HG02938 (cell line): ENCODE measurements at regions not wholly inside any gene's neighbourhood (a gene's known extent, or its start where the extent isn't known, plus 50 kb on each side); places are given as distances from the start of the nearest gene placed in this dataset.
"Not testable (repeated sequence)": the region's sequence is repeated elsewhere in the genome, so short reads cannot be mapped to it uniquely, and the experiment has no call there.

ENCODE experiments used
- ATAC-seq: cut with Tn5 transposase; IDR thresholded peaks from one replicate; pipeline ENCODE4 v1.9.1; 2021; ENCODE audit warnings: mild to moderate bottlenecking, moderate library complexity; ENCODE audit not compliant: unreplicated experiment

GRCh38 chr13:79997244-79997643, 343.7 kb downstream of the SPRY2 start:
- ATAC-seq: no peak

GRCh38 chr13:79995334-79995733, 345.6 kb downstream of the SPRY2 start:
- ATAC-seq: no peak

GRCh38 chr13:79992111-79992510, 348.8 kb downstream of the SPRY2 start:
- ATAC-seq: no peak

- no peak for ATAC-seq
These were observed 350.9 kb downstream of the SPRY2 start for GRCh38 chr13:79990048-79990447.

GRCh38 chr13:79989217-79989661, 351.7 kb downstream of the SPRY2 start:
- ATAC-seq: no peak

- no peak for ATAC-seq
These were observed 352.4 kb downstream of the SPRY2 start for GRCh38 chr13:79988573-79988972.

- no peak for ATAC-seq
These were observed 353.2 kb downstream of the SPRY2 start for GRCh38 chr13:79987761-79988160.

GRCh38 chr13:79987323-79987722, 353.6 kb downstream of the SPRY2 start:
- no peak for ATAC-seq

- no peak for ATAC-seq
These were observed 354.0 kb downstream of the SPRY2 start for GRCh38 chr13:79986890-79987289.

- not testable (repeated sequence) for ATAC-seq
These were observed 365.8 kb downstream of the SPRY2 start for GRCh38 chr13:79974935-79975650.

GRCh38 chr13:79973533-79973963, 367.4 kb downstream of the SPRY2 start:
- ATAC-seq: peak; percentile 90

GRCh38 chr13:79972066-79972569, 368.8 kb downstream of the SPRY2 start:
- no peak for ATAC-seq

- ATAC-seq: no peak
These were observed 374.4 kb downstream of the SPRY2 start for GRCh38 chr13:79966493-79966895.

- no peak for ATAC-seq
These were observed 374.9 kb downstream of the SPRY2 start for GRCh38 chr13:79966059-79966458.

- no peak for ATAC-seq
These were observed 394.4 kb downstream of the SPRY2 start for GRCh38 chr13:79946556-79946955.

GRCh38 chr13:79943346-79944023, 397.4 kb downstream of the SPRY2 start:
- ATAC-seq: no peak

- ATAC-seq: no peak
These were observed 399.2 kb downstream of the SPRY2 start for GRCh38 chr13:79941752-79942151.

- ATAC-seq: no peak
These were observed 401.2 kb downstream of the SPRY2 start for GRCh38 chr13:79939689-79940088.

GRCh38 chr13:79937771-79938216, 403.1 kb downstream of the SPRY2 start:
- ATAC-seq: no peak

- no peak for ATAC-seq
These were observed 403.6 kb downstream of the SPRY2 start for GRCh38 chr13:79937311-79937710.

- no peak for ATAC-seq
These were observed 404.4 kb downstream of the SPRY2 start for GRCh38 chr13:79936368-79937136.
